ENCODE measurements at regions not wholly inside any gene's neighbourhood (a gene's known extent, or its start where the extent isn't known, plus 50 kb on each side); places are given as distances from the start of the nearest gene placed in this dataset.

- Mint-ChIP-seq H3K27me3 (no peaks in the 10 kb centered on the region), H3K9me3 (peaks cover 5 to 15% of the 10 kb centered on the region in 2 donors), H3K4me1 (ENCODE audit: low read depth in 2 of 2) (no peaks in the 10 kb centered on the region), H3K36me3 (ENCODE audit: insufficient read depth) (no peaks in the 10 kb centered on the region), H3K27ac (no peak overlapping the region), H3K4me3 (no peak overlapping the region)
- no peak for ATAC-seq (replicated peaks)
- DNase-seq, result no peak
Observed at GRCh38 chr2:125553768-125554167, 1102.2 kb upstream of the GYPC start.

DNA sequence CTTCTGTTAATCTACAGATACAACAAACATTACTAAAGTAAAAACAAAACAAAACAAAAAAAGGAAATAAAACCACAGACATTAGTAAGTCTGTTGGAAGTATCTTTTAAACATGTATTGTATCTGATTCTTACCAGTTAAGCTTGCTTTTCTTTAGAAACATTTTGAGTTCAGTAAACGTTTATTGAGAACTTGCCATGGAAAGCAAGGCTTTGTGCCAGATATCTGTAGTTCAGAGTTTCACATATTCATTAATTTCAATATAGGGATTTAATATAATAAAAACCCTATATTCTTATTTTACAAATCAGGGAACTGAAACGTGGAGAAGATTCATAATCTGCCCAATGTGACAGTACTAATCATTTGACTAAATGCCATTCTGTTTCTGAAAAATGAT is 1101.0 kb upstream of the GYPC start:
- Mint-ChIP-seq H3K4me1 (ENCODE audit: low read depth in 2 of 2) (no peaks in the 10 kb centered on the region), H3K9me3 (peaks cover 4 to 12% of the 10 kb centered on the region in 2 donors), H3K4me3 (no peak overlapping the region), H3K27ac (no peak overlapping the region), H3K27me3 (no peaks in the 10 kb centered on the region), H3K36me3 (ENCODE audit: insufficient read depth) (no peaks in the 10 kb centered on the region)
- ATAC-seq (replicated peaks) (no peak), DNase-seq (no peak)

- no peaks in the 10 kb centered on the region for H3K4me1 Mint-ChIP-seq (ENCODE audit: low read depth in 2 of 2)
- no peaks in the 10 kb centered on the region for H3K36me3 Mint-ChIP-seq (ENCODE audit: insufficient read depth)
- no peaks in the 10 kb centered on the region for H3K27me3 Mint-ChIP-seq
- peaks cover 6 to 11% of the 10 kb centered on the region in 2 donors for H3K9me3 Mint-ChIP-seq
- H3K27ac Mint-ChIP-seq, result no peak overlapping the region
- no peak overlapping the region for H3K4me3 Mint-ChIP-seq
- DNase-seq (no peak), ATAC-seq (replicated peaks) (no peak)
Observed at GRCh38 chr2:125559186-125559585, 1096.8 kb upstream of the GYPC start.

- H3K4me3 Mint-ChIP-seq, result no peak overlapping the region
- no peaks in the 10 kb centered on the region for H3K36me3 Mint-ChIP-seq (ENCODE audit: insufficient read depth)
- no peaks in the 10 kb centered on the region for H3K27me3 Mint-ChIP-seq
- no peak overlapping the region for H3K27ac Mint-ChIP-seq
- DNase-seq, result no peak
- H3K4me1 Mint-ChIP-seq (ENCODE audit: low read depth in 2 of 2), result no peaks in the 10 kb centered on the region
- peaks cover 4 to 14% of the 10 kb centered on the region in 2 donors for H3K9me3 Mint-ChIP-seq
- ATAC-seq (replicated peaks), result no peak
Observed at GRCh38 chr2:125560855-125561254, 1095.1 kb upstream of the GYPC start.

- no peak overlapping the region for H3K27ac Mint-ChIP-seq
- no peak for DNase-seq
- no peaks in the 10 kb centered on the region for H3K27me3 Mint-ChIP-seq
- H3K4me3 Mint-ChIP-seq, result no peak overlapping the region
- no peaks in the 10 kb centered on the region for H3K4me1 Mint-ChIP-seq (ENCODE audit: low read depth in 2 of 2)
- H3K9me3 Mint-ChIP-seq, result peaks cover 7 to 18% of the 10 kb centered on the region in 2 donors
- no peaks in the 10 kb centered on the region for H3K36me3 Mint-ChIP-seq (ENCODE audit: insufficient read depth)
- no peak for ATAC-seq (replicated peaks)
Observed at GRCh38 chr2:125561302-125561701, 1094.7 kb upstream of the GYPC start.

- no peaks in the 10 kb centered on the region for H3K36me3 Mint-ChIP-seq (ENCODE audit: insufficient read depth)
- no peak for ATAC-seq (replicated peaks)
- no peak overlapping the region for H3K27ac Mint-ChIP-seq
- no peak overlapping the region for H3K4me3 Mint-ChIP-seq
- H3K4me1 Mint-ChIP-seq (ENCODE audit: low read depth in 2 of 2), result no peaks in the 10 kb centered on the region
- no peaks in the 10 kb centered on the region for H3K27me3 Mint-ChIP-seq
- DNase-seq, result no peak
- H3K9me3 Mint-ChIP-seq, result peaks cover 10 to 22% of the 10 kb centered on the region in 2 donors
Observed at GRCh38 chr2:125562924-125563323, 1093.0 kb upstream of the GYPC start.

DNA sequence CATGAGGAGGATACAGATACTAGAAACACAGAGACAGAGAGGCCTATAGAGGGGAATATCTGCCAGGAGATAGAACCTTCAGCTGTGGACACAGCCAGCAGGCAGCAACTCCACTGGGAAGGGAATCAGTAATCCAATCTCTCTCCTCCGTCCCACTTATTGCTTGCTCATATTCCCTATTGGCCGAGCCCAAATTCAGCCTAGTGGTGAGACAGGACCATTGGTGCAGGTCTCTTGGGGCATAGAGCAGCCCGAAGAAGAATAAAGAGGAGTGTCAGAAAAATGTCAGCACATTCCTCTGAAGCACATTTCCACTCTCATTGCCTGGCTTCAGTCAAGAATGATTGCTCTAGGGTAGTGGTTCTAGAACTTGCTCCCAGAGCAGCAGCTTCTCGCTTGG is 1091.5 kb upstream of the GYPC start:
- H3K36me3 Mint-ChIP-seq (ENCODE audit: insufficient read depth), result no peaks in the 10 kb centered on the region
- H3K27ac Mint-ChIP-seq, result no peak overlapping the region
- H3K9me3 Mint-ChIP-seq, result peaks cover 14 to 27% of the 10 kb centered on the region in 2 donors
- no peaks in the 10 kb centered on the region for H3K27me3 Mint-ChIP-seq
- no peaks in the 10 kb centered on the region for H3K4me1 Mint-ChIP-seq (ENCODE audit: low read depth in 2 of 2)
- DNase-seq, result no peak
- no peak overlapping the region for H3K4me3 Mint-ChIP-seq
- ATAC-seq (replicated peaks), result no peak

DNA sequence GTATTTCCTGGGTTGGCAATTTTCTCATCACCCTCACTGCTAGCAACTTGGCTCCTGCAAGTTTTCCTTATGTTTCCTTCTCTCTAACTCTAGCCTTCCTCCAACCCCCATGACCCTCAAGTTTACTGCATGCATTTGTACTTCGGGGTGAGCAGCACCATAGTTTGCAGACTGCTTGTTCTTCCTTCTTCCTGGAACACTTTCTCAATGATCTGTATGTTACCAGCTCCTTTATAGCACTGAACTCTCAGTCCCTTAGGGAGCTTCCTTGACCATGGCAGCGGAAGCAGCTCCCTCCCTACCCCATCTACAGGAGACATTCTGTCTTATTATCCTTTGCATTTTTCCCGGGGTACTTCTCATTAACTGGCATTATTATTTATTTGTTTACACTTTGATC is 1089.5 kb upstream of the GYPC start:
- ATAC-seq (replicated peaks) (no peak), DNase-seq (no peak)
- H3K9me3 Mint-ChIP-seq, result peaks cover 15 to 21% of the 10 kb centered on the region in 2 donors
- no peak overlapping the region for H3K4me3 Mint-ChIP-seq
- H3K27ac Mint-ChIP-seq, result no peak overlapping the region
- H3K4me1 Mint-ChIP-seq (ENCODE audit: low read depth in 2 of 2), result no peaks in the 10 kb centered on the region
- no peaks in the 10 kb centered on the region for H3K27me3 Mint-ChIP-seq
- no peaks in the 10 kb centered on the region for H3K36me3 Mint-ChIP-seq (ENCODE audit: insufficient read depth)

DNA sequence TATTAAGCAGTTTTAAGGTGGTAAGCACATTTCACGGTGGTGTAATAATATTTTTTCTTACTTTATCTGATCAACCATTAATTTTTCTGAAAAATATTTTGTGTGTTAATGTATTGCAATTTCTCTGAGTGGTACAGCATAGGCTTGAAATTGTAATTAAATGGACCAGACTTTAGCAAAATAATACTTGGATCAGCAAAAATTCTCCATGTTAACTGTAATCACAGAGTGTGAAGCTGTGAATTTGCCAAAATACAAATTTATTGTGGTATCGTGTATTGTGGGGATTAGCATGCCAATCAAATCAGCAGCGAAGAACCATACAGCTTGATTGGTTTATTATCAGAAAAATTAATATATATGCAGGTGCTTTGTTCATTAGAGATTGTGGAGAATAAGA is 1088.9 kb upstream of the GYPC start:
- H3K4me3 Mint-ChIP-seq, result no peak overlapping the region
- ATAC-seq (replicated peaks), result no peak
- H3K9me3 Mint-ChIP-seq, result peaks cover 14 to 19% of the 10 kb centered on the region in 2 donors
- no peaks in the 10 kb centered on the region for H3K27me3 Mint-ChIP-seq
- H3K4me1 Mint-ChIP-seq (ENCODE audit: low read depth in 2 of 2), result no peaks in the 10 kb centered on the region
- H3K36me3 Mint-ChIP-seq (ENCODE audit: insufficient read depth), result no peaks in the 10 kb centered on the region
- H3K27ac Mint-ChIP-seq, result no peak overlapping the region
- DNase-seq, result no peak

DNA sequence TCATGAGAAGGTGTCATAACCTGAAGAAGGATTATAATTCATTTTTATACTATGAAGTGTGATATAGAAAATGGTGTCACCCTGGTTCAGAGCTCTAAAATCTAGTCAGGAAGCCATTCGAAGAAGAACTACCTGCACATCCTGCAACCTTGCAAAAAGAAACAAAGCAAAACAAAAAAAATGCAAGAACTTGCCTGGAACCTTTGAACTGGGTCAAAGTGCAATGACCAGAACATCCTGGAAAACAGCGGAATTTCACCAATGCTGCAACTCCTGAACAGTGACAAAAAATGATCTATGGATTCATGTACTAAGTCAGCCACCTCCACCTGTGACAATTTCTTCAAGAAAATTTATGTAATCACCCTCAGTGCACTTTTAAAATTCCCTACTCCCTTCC is 1083.3 kb upstream of the GYPC start:
- Mint-ChIP-seq H3K27ac (no peak overlapping the region), H3K27me3 (no peaks in the 10 kb centered on the region), H3K4me3 (no peak overlapping the region), H3K9me3 (peaks cover 13 to 18% of the 10 kb centered on the region in 2 donors), H3K36me3 (ENCODE audit: insufficient read depth) (no peaks in the 10 kb centered on the region), H3K4me1 (ENCODE audit: low read depth in 2 of 2) (no peaks in the 10 kb centered on the region)
- DNase-seq (no peak), ATAC-seq (replicated peaks) (no peak)

DNA sequence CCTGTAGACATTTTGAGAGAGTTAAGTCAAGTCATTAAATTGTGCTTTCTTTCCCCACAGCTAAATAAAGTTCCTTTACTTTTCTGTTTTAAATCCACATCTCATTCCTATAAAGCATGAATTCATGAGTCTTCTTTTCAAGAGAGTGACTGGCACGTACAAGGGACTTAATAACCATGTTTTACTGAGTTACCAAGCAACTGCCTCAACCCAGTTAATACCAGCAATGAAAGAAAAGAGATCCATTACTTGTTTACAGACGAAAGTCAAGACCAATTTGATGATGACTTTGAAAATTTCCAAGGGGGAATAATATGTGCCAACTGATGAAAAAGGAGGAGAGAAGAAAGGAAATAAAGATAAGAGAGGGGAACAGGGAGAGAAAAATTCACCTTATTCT is 1082.5 kb upstream of the GYPC start:
- H3K27ac Mint-ChIP-seq, result no peak overlapping the region
- no peaks in the 10 kb centered on the region for H3K27me3 Mint-ChIP-seq
- H3K36me3 Mint-ChIP-seq (ENCODE audit: insufficient read depth), result no peaks in the 10 kb centered on the region
- no peak for DNase-seq
- ATAC-seq (replicated peaks), result no peak
- no peaks in the 10 kb centered on the region for H3K4me1 Mint-ChIP-seq (ENCODE audit: low read depth in 2 of 2)
- no peak overlapping the region for H3K4me3 Mint-ChIP-seq
- peaks cover 11 to 18% of the 10 kb centered on the region in 2 donors for H3K9me3 Mint-ChIP-seq

GRCh38 chr2:125576558-125576957 is 1079.4 kb upstream of the GYPC start:
- Mint-ChIP-seq H3K4me3 (no peak overlapping the region), H3K27ac (peak overlapping the region in 1 of 2 donors; percentile 6), H3K36me3 (ENCODE audit: insufficient read depth) (no peaks in the 10 kb centered on the region), H3K27me3 (no peaks in the 10 kb centered on the region), H3K9me3 (peaks cover 6 to 11% of the 10 kb centered on the region in 2 donors), H3K4me1 (ENCODE audit: low read depth in 2 of 2) (no peaks in the 10 kb centered on the region)
- no peak for ATAC-seq (replicated peaks)
- no peak for DNase-seq

DNA sequence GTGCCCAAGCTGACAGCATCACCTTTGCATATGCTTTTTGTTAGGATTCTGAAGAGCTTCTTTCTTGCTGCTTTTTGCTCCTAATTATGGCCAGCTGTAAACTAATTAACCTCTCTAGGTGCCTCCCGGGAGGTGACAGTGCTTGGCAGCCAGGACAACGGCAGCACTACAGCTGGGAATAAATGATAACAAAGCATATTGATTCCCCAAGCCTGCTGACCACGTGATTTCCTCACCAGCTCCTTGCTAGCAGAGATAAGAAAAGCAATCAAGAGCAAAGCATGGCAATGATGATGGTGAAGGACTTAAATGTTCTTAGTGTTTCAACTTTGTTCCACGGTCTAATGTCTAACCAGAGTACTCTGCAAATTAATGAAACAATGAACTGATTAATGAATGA is 1074.4 kb upstream of the GYPC start:
- Mint-ChIP-seq H3K27ac (no peak overlapping the region), H3K27me3 (no peaks in the 10 kb centered on the region), H3K9me3 (peaks cover under 1 to 13% of the 10 kb centered on the region in 2 donors), H3K4me1 (ENCODE audit: low read depth in 2 of 2) (no peaks in the 10 kb centered on the region), H3K4me3 (no peak overlapping the region), H3K36me3 (ENCODE audit: insufficient read depth) (no peaks in the 10 kb centered on the region)
- DNase-seq (no peak), ATAC-seq (replicated peaks) (no peak)

GRCh38 chr2:125582516-125582915 is 1073.4 kb upstream of the GYPC start:
- peaks cover 0 to 10% of the 10 kb centered on the region in 2 donors for H3K9me3 Mint-ChIP-seq
- ATAC-seq (replicated peaks) (no peak), DNase-seq (no peak)
- no peaks in the 10 kb centered on the region for H3K36me3 Mint-ChIP-seq (ENCODE audit: insufficient read depth)
- H3K27me3 Mint-ChIP-seq, result no peaks in the 10 kb centered on the region
- H3K4me1 Mint-ChIP-seq (ENCODE audit: low read depth in 2 of 2), result no peaks in the 10 kb centered on the region
- no peak overlapping the region for H3K4me3 Mint-ChIP-seq
- no peak overlapping the region for H3K27ac Mint-ChIP-seq

DNA sequence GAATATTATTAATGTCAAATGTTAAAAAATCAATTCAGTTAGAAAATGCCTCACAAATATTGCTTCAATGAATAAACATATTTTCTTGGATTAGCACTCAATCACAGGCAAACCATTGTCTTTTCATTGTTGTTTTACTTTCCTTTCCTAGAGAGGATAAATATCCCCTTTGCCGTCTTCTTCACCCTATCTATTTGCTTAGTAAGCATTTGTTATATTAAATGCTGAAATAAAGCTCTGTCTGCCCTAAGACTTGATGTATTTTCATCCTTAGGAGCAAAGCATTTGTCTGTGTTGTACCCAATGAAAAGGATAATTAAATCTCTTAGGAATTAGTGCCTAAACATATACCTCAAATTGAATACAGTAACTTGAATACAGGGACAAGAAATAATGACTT is 1071.2 kb upstream of the GYPC start:
- no peaks in the 10 kb centered on the region for H3K27me3 Mint-ChIP-seq
- H3K27ac Mint-ChIP-seq, result no peak overlapping the region
- H3K4me1 Mint-ChIP-seq (ENCODE audit: low read depth in 2 of 2), result no peaks in the 10 kb centered on the region
- no peak for ATAC-seq (replicated peaks)
- DNase-seq, result no peak
- peaks cover 4 to 16% of the 10 kb centered on the region in 2 donors for H3K9me3 Mint-ChIP-seq
- no peaks in the 10 kb centered on the region for H3K36me3 Mint-ChIP-seq (ENCODE audit: insufficient read depth)
- no peak overlapping the region for H3K4me3 Mint-ChIP-seq

Measured in effector memory CD8-positive, alpha-beta T cell (primary cell).